H1 (cell line): ENCODE measurements at regions not wholly inside any gene's neighbourhood (a gene's known extent, or its start where the extent isn't known, plus 50 kb on each side); places are given as distances from the start of the nearest gene placed in this dataset.

ENCODE experiments used
- CTCF ChIA-PET: fragments of 300-600 bp; sonication (Branson Sonifier 250); formaldehyde crosslinking; loops from one replicate; lab custom pipeline; 2021; ENCODE audit not compliant: partially characterized antibody; lab: Charles Lee
- POLR2A ChIA-PET: fragments of 300-600 bp; sonication (Branson Sonifier 250); formaldehyde crosslinking; loops from one replicate; lab custom pipeline; 2021; ENCODE audit warnings: inconsistent platforms; ENCODE audit not compliant: partially characterized antibody; lab: Charles Lee
- DNase-seq, 2 experiments: peaks; one replicate each; pipeline versions ENCODE4 v3.0.0 to v3.0.0-alpha.2; 2010 to 2022; ENCODE audit warnings: low spot score in 2 of 2, low read depth in 1 of 2, mixed read lengths in 1 of 2
- FAIRE-seq: peaks from 2 replicates; lab custom pipeline; 2011; peaks lifted over from hg19 to GRCh38; lab: Jason Lieb, UNC
- H2AFZ ChIP-seq: 2 replicates; pipeline ENCODE4 v1.8.1; 2012; ENCODE audit warnings: low read length, inconsistent platforms
- H2AK5ac ChIP-seq: 2 replicates; pipeline ENCODE4 v1.6.1; 2013; ENCODE audit warnings: low read depth, low read length
- H2BK120ac ChIP-seq: replicated peaks from 2 replicates; pipeline ENCODE3; 2013; ENCODE audit warnings: low read depth, low read length, inconsistent platforms
- H2BK12ac ChIP-seq: 2 replicates; pipeline ENCODE4 v1.6.1; 2013; ENCODE audit warnings: low read depth, low read length
- H2BK15ac ChIP-seq: 2 replicates; pipeline ENCODE4 v1.6.1; 2013; ENCODE audit warnings: low read length
- H2BK20ac ChIP-seq: 2 replicates; pipeline ENCODE4 v1.6.1; 2013; ENCODE audit warnings: low read length
- H2BK5ac ChIP-seq: 2 replicates; pipeline ENCODE4 v1.6.1; 2013; ENCODE audit warnings: low read depth, low read length
- H3K14ac ChIP-seq: 2 replicates; pipeline ENCODE4 v1.6.1; 2013; ENCODE audit warnings: inconsistent platforms; ENCODE audit not compliant: insufficient read length
- H3K18ac ChIP-seq: 2 replicates; pipeline ENCODE4 v1.6.1; 2013; ENCODE audit warnings: low read length; ENCODE audit errors: extremely low read depth
- H3K23ac ChIP-seq: 2 replicates; pipeline ENCODE4 v1.6.1; 2013; ENCODE audit warnings: inconsistent platforms; ENCODE audit not compliant: insufficient read length
- H3K23me2 ChIP-seq: 2 replicates; pipeline ENCODE4 v1.6.1; 2013; ENCODE audit warnings: low read depth, low read length
- H3K27ac ChIP-seq: 2 replicates; pipeline ENCODE4 v1.6.1; 2011; ENCODE audit warnings: low read depth, low read length, inconsistent platforms
- H3K27me3 ChIP-seq, 4 experiments: replicated peaks in 1 of 4; 1 replicate in 1 of 4; 2 replicates in 3 of 4; pipeline versions ENCODE4 v1.6.1 to v1.8.1; 2011 to 2013; ENCODE audit warnings: low read length in 3 of 4, mild to moderate bottlenecking in 3 of 4, inconsistent platforms in 2 of 4, mixed read lengths in 2 of 4, moderate library complexity in 1 of 4; ENCODE audit not compliant: control insufficient read depth in 3 of 4, insufficient read depth in 3 of 4; ENCODE audit errors: extremely low read depth in 1 of 4
- H3K36me3 ChIP-seq, 4 experiments: 2 replicates each; pipeline versions ENCODE4 v1.6.1 to v1.8.1; 2011 to 2013; ENCODE audit warnings: mild to moderate bottlenecking in 4 of 4, low read length in 3 of 4, moderate library complexity in 2 of 4, control low read depth in 1 of 4, inconsistent platforms in 1 of 4; ENCODE audit not compliant: insufficient read depth in 4 of 4, control insufficient read depth in 2 of 4
- H3K4ac ChIP-seq: replicated peaks from 2 replicates; pipeline ENCODE3; 2013; ENCODE audit warnings: low read length, low read depth, mixed read lengths, inconsistent platforms; ENCODE audit not compliant: insufficient read length
- H3K4me1 ChIP-seq, 4 experiments: replicated peaks in 1 of 4; 1 replicate in 1 of 4; 2 replicates in 3 of 4; pipeline versions ENCODE4 v1.6.1 to v1.8.1; 2011 to 2013; ENCODE audit warnings: low read length in 3 of 4, inconsistent platforms in 2 of 4, mixed read lengths in 1 of 4; ENCODE audit not compliant: insufficient read depth in 4 of 4, control insufficient read depth in 3 of 4
- H3K4me2 ChIP-seq, 2 experiments: 2 replicates each; pipeline versions ENCODE4 v1.6.1 to v1.8.1; 2011 to 2013; ENCODE audit warnings: low read depth in 2 of 2, low read length in 2 of 2, control low read depth in 1 of 2, inconsistent platforms in 1 of 2, mild to moderate bottlenecking in 1 of 2; ENCODE audit not compliant: insufficient read depth in 1 of 2
- H3K4me3 ChIP-seq, 4 experiments: fragments of 200-600, 300-600 bp in 1 of 4; sonication (generic), shearing (Covaris generic), sonication (Bioruptor Twin) in 1 of 4; 2 replicates each; pipeline versions ENCODE4 v1.5.1 to v1.8.1; 2011 to 2016; ENCODE audit warnings: low read length in 4 of 4, low read depth in 3 of 4, control low read depth in 2 of 4, inconsistent platforms in 2 of 4, mild to moderate bottlenecking in 2 of 4, mixed read lengths in 1 of 4, moderate library complexity in 1 of 4; ENCODE audit not compliant: insufficient read depth in 2 of 4; ENCODE audit errors: extremely low read depth in 1 of 4
- H3K56ac ChIP-seq: replicated peaks from 2 replicates; pipeline ENCODE3; 2013; ENCODE audit warnings: low read depth, mild to moderate bottlenecking, mixed read lengths, low read length, inconsistent platforms; ENCODE audit not compliant: insufficient read length
- H3K79me1 ChIP-seq: 2 replicates; pipeline ENCODE4 v1.6.1; 2013; ENCODE audit warnings: low read depth, low read length, control low read depth
- H3K79me2 ChIP-seq, 2 experiments: 2 replicates each; pipeline versions ENCODE4 v1.6.1 to v1.8.1; 2012 to 2013; ENCODE audit warnings: low read length in 2 of 2, mild to moderate bottlenecking in 2 of 2, inconsistent platforms in 1 of 2; ENCODE audit not compliant: insufficient read depth in 2 of 2, control insufficient read depth in 1 of 2
- H3K9ac ChIP-seq, 4 experiments: replicated peaks in 1 of 4; 1 replicate in 1 of 4; 2 replicates in 3 of 4; pipeline versions ENCODE4 v1.6.1 to v1.8.1; 2011 to 2013; ENCODE audit warnings: low read depth in 3 of 4, low read length in 3 of 4, control low read depth in 2 of 4, mild to moderate bottlenecking in 2 of 4, moderate library complexity in 2 of 4, inconsistent platforms in 1 of 4; ENCODE audit errors: extremely low read depth in 1 of 4
- H3K9me3 ChIP-seq, 2 experiments: 2 replicates each; pipeline versions ENCODE4 v1.6.1 to v1.8.1; 2012 to 2013; ENCODE audit warnings: mild to moderate bottlenecking in 2 of 2, moderate library complexity in 2 of 2, control low read depth in 1 of 2, inconsistent platforms in 1 of 2, low read depth in 1 of 2, low read length in 1 of 2, mixed read lengths in 1 of 2; ENCODE audit not compliant: insufficient read depth in 2 of 2
- H4K20me1 ChIP-seq, 2 experiments: replicated peaks in 1 of 2; 2 replicates each; pipeline versions ENCODE3 to v1.8.1; 2011 to 2013; ENCODE audit warnings: inconsistent platforms in 2 of 2, low read length in 2 of 2, mild to moderate bottlenecking in 1 of 2; ENCODE audit not compliant: insufficient read depth in 2 of 2, control insufficient read depth in 1 of 2
- H4K5ac ChIP-seq: 2 replicates; pipeline ENCODE4 v1.6.1; 2013; ENCODE audit warnings: low read length, low read depth, mixed read lengths, inconsistent platforms; ENCODE audit not compliant: insufficient read length
- H4K8ac ChIP-seq: 2 replicates; pipeline ENCODE4 v1.8.0; 2013; ENCODE audit warnings: mild to moderate bottlenecking, moderate library complexity, low read length, inconsistent platforms; ENCODE audit not compliant: insufficient read depth; ENCODE audit errors: extremely low read depth
- H4K91ac ChIP-seq: replicated peaks from 2 replicates; pipeline ENCODE3; 2013; ENCODE audit warnings: low read length, mixed read lengths, inconsistent platforms; ENCODE audit not compliant: insufficient read length
- ASH2L ChIP-seq: fragments of 200-600, 300-600 bp; sonication (generic); IDR thresholded peaks from one replicate; pipeline ENCODE4 v1.7.1; 2017; ENCODE audit warnings: low read length
- CBX5 ChIP-seq: fragments of 300-800, 300-1000 bp; sonication (generic); IDR thresholded peaks from 2 replicates; pipeline ENCODE4 v1.7.1; 2016; ENCODE audit warnings: antibody characterized with exemption, low read length, low read depth
- CHD1 ChIP-seq: IDR thresholded peaks from 2 replicates; pipeline ENCODE4 v1.6.1; 2012; ENCODE audit warnings: low read depth, low read length, improper control_type of control experiment
- CREB1 ChIP-seq: IDR thresholded peaks from 2 replicates; pipeline ENCODE4 v1.6.1; 2012; ENCODE audit warnings: inconsistent platforms
- JUND ChIP-seq: IDR thresholded peaks from 2 replicates; pipeline ENCODE4 v1.6.1; 2011; ENCODE audit warnings: mild to moderate bottlenecking, improper control_type of control experiment, low read length
- MAFK ChIP-seq: IDR thresholded peaks from 2 replicates; pipeline ENCODE4 v1.6.1; 2012; ENCODE audit warnings: low read depth, mild to moderate bottlenecking, improper control_type of control experiment, low read length
- NRF1 ChIP-seq: IDR thresholded peaks from 2 replicates; pipeline ENCODE4 v1.6.1; 2011; ENCODE audit warnings: mild to moderate bottlenecking, low read depth, low read length, improper control_type of control experiment
- POU5F1 ChIP-seq: IDR thresholded peaks from 2 replicates; pipeline ENCODE4 v1.6.1; 2011; ENCODE audit warnings: low read depth, mild to moderate bottlenecking, low read length, moderate library complexity
- SIX5 ChIP-seq: IDR thresholded peaks from 2 replicates; pipeline ENCODE4 v1.6.1; 2011; ENCODE audit warnings: mild to moderate bottlenecking, low read depth, low read length
- SRF ChIP-seq: IDR thresholded peaks from 2 replicates; pipeline ENCODE4 v1.6.1; 2011; ENCODE audit warnings: mild to moderate bottlenecking, low read depth, low read length, moderate library complexity
- TAF7 ChIP-seq: optimal IDR thresholded peaks from 2 replicates; pipeline ENCODE3; 2011; ENCODE audit warnings: low read depth, mild to moderate bottlenecking, inconsistent platforms, low read length, moderate library complexity, borderline replicate concordance
- TBP ChIP-seq: IDR thresholded peaks from 2 replicates; pipeline ENCODE4 v1.6.1; 2011; ENCODE audit warnings: low read depth, low read length, improper control_type of control experiment

GRCh38 chr18:42474577-42474976 lies 519.5 kb downstream of the PIK3C3 start:
- FAIRE-seq (no peak), DNase-seq (no peak)
- H3K79me1 ChIP-seq = no peaks in the 10 kb centered on the region
- H2BK5ac ChIP-seq = no peak overlapping the region
- H2AK5ac ChIP-seq = no peak overlapping the region
- no peak overlapping the region for H3K18ac ChIP-seq
- no peak overlapping the region for H2BK120ac ChIP-seq
- POLR2A ChIA-PET = no interaction called here
- no peak overlapping the region for H3K23ac ChIP-seq
- H3K4me2 ChIP-seq = no peak overlapping the region
- no peaks in the 10 kb centered on the region for H3K36me3 ChIP-seq
- no peak overlapping the region for H2BK15ac ChIP-seq
- H3K4ac ChIP-seq = no peak overlapping the region
- no peak overlapping the region for H3K56ac ChIP-seq
- no peak overlapping the region for H3K14ac ChIP-seq
- no peak for TF ChIP-seq MAFK
- TF ChIP-seq POU5F1 = no peak
- TF ChIP-seq CBX5 = no peak
- no peak for TF ChIP-seq ASH2L
- no peak for TF ChIP-seq SRF
- no peak for TF ChIP-seq TAF7
- TF ChIP-seq NRF1 = no peak
- no peak for TF ChIP-seq SIX5
- TF ChIP-seq CREB1 = no peak
- no peak for TF ChIP-seq TBP
- no peak for TF ChIP-seq JUND
- TF ChIP-seq CHD1 = no peak
- no peak overlapping the region for H4K91ac ChIP-seq
- no peak overlapping the region for H4K8ac ChIP-seq
- no peak overlapping the region for H4K5ac ChIP-seq
- H3K9me3 ChIP-seq = no peaks in the 10 kb centered on the region
- no peak overlapping the region for H2BK12ac ChIP-seq
- no peak overlapping the region for H3K4me3 ChIP-seq
- H3K9ac ChIP-seq = no peak overlapping the region
- H3K23me2 ChIP-seq = no peaks in the 10 kb centered on the region; the same call in 1 of the 2 replicates
- no peak overlapping the region for H2BK20ac ChIP-seq
- no peak overlapping the region for H2AFZ ChIP-seq
- CTCF ChIA-PET = no interaction called here
- no peaks in the 10 kb centered on the region for H3K79me2 ChIP-seq
- no peak overlapping the region for H3K27ac ChIP-seq
- no peaks in the 10 kb centered on the region for H3K4me1 ChIP-seq
- no peaks in the 10 kb centered on the region for H3K27me3 ChIP-seq
- H4K20me1 ChIP-seq = no peaks in the 10 kb centered on the region
